BE2C (cell line): ENCODE measurements at regions not wholly inside any gene's neighbourhood (a gene's known extent, or its start where the extent isn't known, plus 50 kb on each side); places are given as distances from the start of the nearest gene placed in this dataset.

Experiments
- DNase-seq: peaks from one replicate; pipeline ENCODE4 v3.0.0-alpha.2; 2020
- H3K27me3 ChIP-seq: fragments of 250-450 bp; sonication (Bioruptor Pico); 2 replicates; pipeline ENCODE4 v1.5.1; 2020; ENCODE audit warnings: mild to moderate bottlenecking
- H3K36me3 ChIP-seq: fragments of 250-450 bp; sonication (Bioruptor Pico); 2 replicates; pipeline ENCODE4 v1.5.1; 2020; ENCODE audit warnings: mild to moderate bottlenecking
- H3K4me1 ChIP-seq: fragments of 250-450 bp; sonication (Bioruptor Pico); 2 replicates; pipeline ENCODE4 v1.5.1; 2020
- H3K4me3 ChIP-seq: 2 replicates; pipeline ENCODE4 v1.5.1; 2011; ENCODE audit warnings: low read depth, low read length
- H3K9me3 ChIP-seq: fragments of 250-450 bp; sonication (Bioruptor Pico); 2 replicates; pipeline ENCODE4 v1.5.1; 2020
- TF ChIP-seq, protein P1 (sequence below): IDR thresholded peaks from 2 replicates; pipeline ENCODE4 v1.5.1; 2012; ENCODE audit warnings: mild to moderate bottlenecking, low read depth, low read length

DNA sequence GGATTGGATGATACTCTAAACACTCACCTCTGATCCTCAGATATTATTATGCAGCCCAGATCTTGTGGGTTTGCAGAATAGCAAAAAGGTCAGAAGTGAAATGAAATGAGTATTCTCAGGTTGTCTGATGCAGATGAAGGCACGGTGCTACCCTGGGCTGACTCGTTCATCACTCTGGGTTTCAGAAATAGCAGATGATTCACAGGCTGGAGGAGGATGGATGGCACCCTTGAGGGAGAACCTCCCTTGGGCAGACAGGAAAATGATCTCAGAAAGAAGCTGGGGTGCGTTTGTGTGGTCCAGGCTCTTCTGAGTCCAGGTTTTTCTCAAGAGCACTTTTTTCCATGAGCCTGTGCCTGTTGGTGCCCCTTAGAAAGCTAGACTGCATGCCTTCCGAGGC is 515.8 kb upstream of the MKI67 start:
- no peaks in the 10 kb centered on the region for H3K9me3 ChIP-seq
- H3K4me1 ChIP-seq = no peaks in the 10 kb centered on the region
- H3K36me3 ChIP-seq = no peaks in the 10 kb centered on the region
- H3K27me3 ChIP-seq = no peaks in the 10 kb centered on the region
- H3K4me3 ChIP-seq = no peak overlapping the region
- no peak for DNase-seq
- TF ChIP-seq, protein P1, sequence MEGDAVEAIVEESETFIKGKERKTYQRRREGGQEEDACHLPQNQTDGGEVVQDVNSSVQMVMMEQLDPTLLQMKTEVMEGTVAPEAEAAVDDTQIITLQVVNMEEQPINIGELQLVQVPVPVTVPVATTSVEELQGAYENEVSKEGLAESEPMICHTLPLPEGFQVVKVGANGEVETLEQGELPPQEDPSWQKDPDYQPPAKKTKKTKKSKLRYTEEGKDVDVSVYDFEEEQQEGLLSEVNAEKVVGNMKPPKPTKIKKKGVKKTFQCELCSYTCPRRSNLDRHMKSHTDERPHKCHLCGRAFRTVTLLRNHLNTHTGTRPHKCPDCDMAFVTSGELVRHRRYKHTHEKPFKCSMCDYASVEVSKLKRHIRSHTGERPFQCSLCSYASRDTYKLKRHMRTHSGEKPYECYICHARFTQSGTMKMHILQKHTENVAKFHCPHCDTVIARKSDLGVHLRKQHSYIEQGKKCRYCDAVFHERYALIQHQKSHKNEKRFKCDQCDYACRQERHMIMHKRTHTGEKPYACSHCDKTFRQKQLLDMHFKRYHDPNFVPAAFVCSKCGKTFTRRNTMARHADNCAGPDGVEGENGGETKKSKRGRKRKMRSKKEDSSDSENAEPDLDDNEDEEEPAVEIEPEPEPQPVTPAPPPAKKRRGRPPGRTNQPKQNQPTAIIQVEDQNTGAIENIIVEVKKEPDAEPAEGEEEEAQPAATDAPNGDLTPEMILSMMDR = no peak

- peak; percentile 29 for DNase-seq
Measured at GRCh38 chr10:128642502-128642901, 516.3 kb upstream of the MKI67 start.

GRCh38 chr10:128643658-128644057 is 517.4 kb upstream of the MKI67 start:
- DNase-seq = no peak
- TF ChIP-seq, protein P1 = no peak
- H3K36me3 ChIP-seq = no peaks in the 10 kb centered on the region
- no peak overlapping the region for H3K4me3 ChIP-seq
- H3K27me3 ChIP-seq = no peaks in the 10 kb centered on the region
- H3K4me1 ChIP-seq = no peaks in the 10 kb centered on the region
- H3K9me3 ChIP-seq = no peaks in the 10 kb centered on the region

More at GRCh38 chr10:128642502-128642901, 516.3 kb upstream of the MKI67 start:
- no peak overlapping the region for H3K4me3 ChIP-seq
- no peaks in the 10 kb centered on the region for H3K9me3 ChIP-seq
- TF ChIP-seq, protein P1 = no peak
- H3K36me3 ChIP-seq = no peaks in the 10 kb centered on the region
- H3K4me1 ChIP-seq = no peaks in the 10 kb centered on the region
- H3K27me3 ChIP-seq = no peaks in the 10 kb centered on the region

GRCh38 chr10:128645486-128645885 is 519.3 kb upstream of the MKI67 start:
- no peaks in the 10 kb centered on the region for H3K4me1 ChIP-seq
- no peak for DNase-seq
- H3K9me3 ChIP-seq = no peaks in the 10 kb centered on the region
- TF ChIP-seq, protein P1 = no peak
- no peaks in the 10 kb centered on the region for H3K36me3 ChIP-seq
- H3K4me3 ChIP-seq = no peak overlapping the region
- no peaks in the 10 kb centered on the region for H3K27me3 ChIP-seq

DNA sequence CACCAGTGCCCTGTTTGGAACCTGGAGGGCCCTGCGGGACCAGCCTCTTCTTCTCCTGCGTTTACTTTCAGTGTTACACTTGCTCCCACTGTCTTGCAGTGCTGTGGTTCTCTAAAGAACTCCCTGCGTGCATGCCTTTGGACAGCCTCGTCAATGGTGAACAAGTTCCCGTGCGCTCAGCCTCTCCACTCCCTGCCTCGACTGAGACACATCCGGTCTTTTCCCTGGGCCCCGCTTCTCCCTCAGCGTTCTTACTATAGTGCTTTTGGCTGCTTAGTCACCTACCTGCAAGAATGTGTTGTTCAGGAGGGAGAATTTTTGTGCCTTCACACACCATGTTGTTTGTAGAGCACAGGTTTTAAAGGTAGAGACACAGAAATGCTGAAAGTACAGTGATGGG is 520.7 kb upstream of the MKI67 start:
- Histone ChIP-seq H3K4me1 (no peaks in the 10 kb centered on the region), H3K9me3 (no peaks in the 10 kb centered on the region), H3K4me3 (no peak overlapping the region), H3K27me3 (no peaks in the 10 kb centered on the region), H3K36me3 (no peaks in the 10 kb centered on the region)
- no peak for DNase-seq
- TF ChIP-seq, protein P1 = no peak

DNA sequence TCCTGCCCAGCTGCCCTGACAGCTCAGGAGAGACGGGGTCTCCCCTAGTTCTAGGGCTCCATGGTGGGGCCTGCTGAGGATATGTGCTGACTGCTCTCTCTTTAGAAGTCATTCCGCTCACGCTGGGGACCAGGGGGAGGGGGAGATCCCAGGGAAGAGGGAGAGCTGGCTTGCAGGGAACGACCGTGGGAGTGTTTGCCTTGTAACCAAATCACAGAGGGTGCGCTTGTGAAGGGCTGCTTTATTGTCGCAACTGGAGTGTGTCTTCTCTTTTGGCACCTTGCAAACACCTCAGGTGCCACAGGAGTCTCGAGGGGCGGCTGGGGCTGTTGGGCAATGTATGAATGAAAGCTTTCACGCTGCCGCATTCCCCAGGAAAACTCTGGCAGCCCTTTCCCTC is 531.3 kb upstream of the MKI67 start:
- Histone ChIP-seq H3K27me3 (no peaks in the 10 kb centered on the region), H3K4me3 (no peak overlapping the region), H3K4me1 (no peaks in the 10 kb centered on the region), H3K36me3 (no peaks in the 10 kb centered on the region), H3K9me3 (no peaks in the 10 kb centered on the region)
- TF ChIP-seq, protein P1 = no peak
- no peak for DNase-seq
